ENCODE measurements at regions not wholly inside any gene's neighbourhood (a gene's known extent, or its start where the extent isn't known, plus 50 kb on each side); places are given as distances from the start of the nearest gene placed in this dataset.

DNA sequence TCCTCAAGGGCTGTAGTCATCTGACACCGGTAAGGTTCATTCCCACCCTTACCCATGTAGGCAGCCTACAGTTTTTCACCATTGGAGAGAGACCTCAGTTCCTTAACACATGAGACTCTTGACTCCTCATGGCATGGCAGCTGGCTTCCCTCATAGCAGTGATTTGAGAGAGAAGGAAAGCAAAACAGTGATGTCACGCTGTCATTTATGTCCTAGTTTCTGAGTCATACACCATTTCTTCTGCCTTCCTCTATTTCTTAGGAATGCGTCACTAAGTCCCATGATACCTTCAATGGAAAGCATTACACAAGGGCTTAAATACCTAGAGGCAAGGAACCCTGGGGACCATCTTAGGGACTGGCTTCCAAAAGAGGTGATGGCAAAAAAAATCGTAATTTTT lies 226.1 kb downstream of the SPCS3 start:
- TF ChIP-seq, protein P1, sequence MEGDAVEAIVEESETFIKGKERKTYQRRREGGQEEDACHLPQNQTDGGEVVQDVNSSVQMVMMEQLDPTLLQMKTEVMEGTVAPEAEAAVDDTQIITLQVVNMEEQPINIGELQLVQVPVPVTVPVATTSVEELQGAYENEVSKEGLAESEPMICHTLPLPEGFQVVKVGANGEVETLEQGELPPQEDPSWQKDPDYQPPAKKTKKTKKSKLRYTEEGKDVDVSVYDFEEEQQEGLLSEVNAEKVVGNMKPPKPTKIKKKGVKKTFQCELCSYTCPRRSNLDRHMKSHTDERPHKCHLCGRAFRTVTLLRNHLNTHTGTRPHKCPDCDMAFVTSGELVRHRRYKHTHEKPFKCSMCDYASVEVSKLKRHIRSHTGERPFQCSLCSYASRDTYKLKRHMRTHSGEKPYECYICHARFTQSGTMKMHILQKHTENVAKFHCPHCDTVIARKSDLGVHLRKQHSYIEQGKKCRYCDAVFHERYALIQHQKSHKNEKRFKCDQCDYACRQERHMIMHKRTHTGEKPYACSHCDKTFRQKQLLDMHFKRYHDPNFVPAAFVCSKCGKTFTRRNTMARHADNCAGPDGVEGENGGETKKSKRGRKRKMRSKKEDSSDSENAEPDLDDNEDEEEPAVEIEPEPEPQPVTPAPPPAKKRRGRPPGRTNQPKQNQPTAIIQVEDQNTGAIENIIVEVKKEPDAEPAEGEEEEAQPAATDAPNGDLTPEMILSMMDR (IDR thresholded peaks at IDR 0.05 in 2 of 3, conservative IDR thresholded peaks at IDR 0.05 in 1 of 3; ENCODE audit: borderline replicate concordance in 1 of 3, insufficient read depth in 1 of 3, low read depth in 2 of 3, low read length in 2 of 3): no peak
- TF ChIP-seq, protein P2, sequence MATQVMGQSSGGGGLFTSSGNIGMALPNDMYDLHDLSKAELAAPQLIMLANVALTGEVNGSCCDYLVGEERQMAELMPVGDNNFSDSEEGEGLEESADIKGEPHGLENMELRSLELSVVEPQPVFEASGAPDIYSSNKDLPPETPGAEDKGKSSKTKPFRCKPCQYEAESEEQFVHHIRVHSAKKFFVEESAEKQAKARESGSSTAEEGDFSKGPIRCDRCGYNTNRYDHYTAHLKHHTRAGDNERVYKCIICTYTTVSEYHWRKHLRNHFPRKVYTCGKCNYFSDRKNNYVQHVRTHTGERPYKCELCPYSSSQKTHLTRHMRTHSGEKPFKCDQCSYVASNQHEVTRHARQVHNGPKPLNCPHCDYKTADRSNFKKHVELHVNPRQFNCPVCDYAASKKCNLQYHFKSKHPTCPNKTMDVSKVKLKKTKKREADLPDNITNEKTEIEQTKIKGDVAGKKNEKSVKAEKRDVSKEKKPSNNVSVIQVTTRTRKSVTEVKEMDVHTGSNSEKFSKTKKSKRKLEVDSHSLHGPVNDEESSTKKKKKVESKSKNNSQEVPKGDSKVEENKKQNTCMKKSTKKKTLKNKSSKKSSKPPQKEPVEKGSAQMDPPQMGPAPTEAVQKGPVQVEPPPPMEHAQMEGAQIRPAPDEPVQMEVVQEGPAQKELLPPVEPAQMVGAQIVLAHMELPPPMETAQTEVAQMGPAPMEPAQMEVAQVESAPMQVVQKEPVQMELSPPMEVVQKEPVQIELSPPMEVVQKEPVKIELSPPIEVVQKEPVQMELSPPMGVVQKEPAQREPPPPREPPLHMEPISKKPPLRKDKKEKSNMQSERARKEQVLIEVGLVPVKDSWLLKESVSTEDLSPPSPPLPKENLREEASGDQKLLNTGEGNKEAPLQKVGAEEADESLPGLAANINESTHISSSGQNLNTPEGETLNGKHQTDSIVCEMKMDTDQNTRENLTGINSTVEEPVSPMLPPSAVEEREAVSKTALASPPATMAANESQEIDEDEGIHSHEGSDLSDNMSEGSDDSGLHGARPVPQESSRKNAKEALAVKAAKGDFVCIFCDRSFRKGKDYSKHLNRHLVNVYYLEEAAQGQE (IDR thresholded peaks at IDR 0.05; ENCODE audit: low read depth): no peak
- TF ChIP-seq POLR2A (IDR thresholded peaks at IDR 0.05; ENCODE audit: borderline replicate concordance, extremely low read depth, insufficient read depth, insufficient read length): no peak
- TF ChIP-seq RAD21 (IDR thresholded peaks at IDR 0.05; ENCODE audit: low read depth): no peak
- TF ChIP-seq ZFX (IDR thresholded peaks at IDR 0.05): no peak
- TF ChIP-seq, protein P3, sequence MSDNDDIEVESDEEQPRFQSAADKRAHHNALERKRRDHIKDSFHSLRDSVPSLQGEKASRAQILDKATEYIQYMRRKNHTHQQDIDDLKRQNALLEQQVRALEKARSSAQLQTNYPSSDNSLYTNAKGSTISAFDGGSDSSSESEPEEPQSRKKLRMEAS (IDR thresholded peaks at IDR 0.05): no peak
- TF ChIP-seq SRF (IDR thresholded peaks at IDR 0.05; ENCODE audit: low read depth): no peak
- no peak for TF ChIP-seq EZH2 (IDR thresholded peaks at IDR 0.05)
- TF ChIP-seq CBX3 (IDR thresholded peaks at IDR 0.05; ENCODE audit: low read depth): no peak
